GM23338 (cell line): ENCODE measurements at regions not wholly inside any gene's neighbourhood (a gene's known extent, or its start where the extent isn't known, plus 50 kb on each side); places are given as distances from the start of the nearest gene placed in this dataset.

Experiments
- ATAC-seq: fragments of 200-7000 bp; cut with Tn5 transposase; 3 replicates; pipeline ENCODE4 v1.9.1; 2020
- DNase-seq: peaks from one replicate; pipeline ENCODE4 v3.0.0-alpha.2; 2015; ENCODE audit warnings: low spot score
- H2AFZ ChIP-seq: fragments of 200-600 bp; sonication (generic); 2 replicates; pipeline ENCODE4 v1.8.0; 2016; ENCODE audit warnings: antibody characterized with exemption, mild to moderate bottlenecking, moderate library complexity
- H3F3A ChIP-seq: fragments of 200-600 bp; sonication (generic); replicated peaks from 2 replicates; pipeline ENCODE4 v1.8.0; 2017; ENCODE audit warnings: antibody characterized with exemption, mixed run types, low read depth
- H3K27ac ChIP-seq: fragments of 200-600 bp; sonication (generic); 2 replicates; pipeline ENCODE4 v1.6.1; 2016; ENCODE audit warnings: low read depth
- H3K27me3 ChIP-seq: fragments of 200-600 bp; sonication (generic); 2 replicates; pipeline ENCODE4 v1.8.0; 2016; ENCODE audit warnings: mild to moderate bottlenecking, mixed run types, moderate library complexity; ENCODE audit not compliant: insufficient read depth
- H3K36me3 ChIP-seq: fragments of 200-600 bp; sonication (generic); 2 replicates; pipeline ENCODE4 v1.8.0; 2016; ENCODE audit warnings: mild to moderate bottlenecking; ENCODE audit not compliant: insufficient read depth
- H3K4me1 ChIP-seq: fragments of 200-600 bp; sonication (generic); 2 replicates; pipeline ENCODE4 v1.8.0; 2016; ENCODE audit warnings: mild to moderate bottlenecking, moderate library complexity; ENCODE audit not compliant: insufficient read depth
- H3K4me2 ChIP-seq: fragments of 200-600 bp; sonication (generic); 2 replicates; pipeline ENCODE4 v1.7.1; 2017; ENCODE audit warnings: mixed run types
- H3K4me3 ChIP-seq: fragments of 200-600 bp; sonication (generic); 2 replicates; pipeline ENCODE4 v1.6.1; 2016; ENCODE audit warnings: mixed run types
- H3K79me2 ChIP-seq: fragments of 200-600 bp; sonication (generic); replicated peaks from 2 replicates; pipeline ENCODE4 v1.8.0; 2017; ENCODE audit warnings: mild to moderate bottlenecking; ENCODE audit not compliant: insufficient read depth
- H3K9me2 ChIP-seq: fragments of 200-600 bp; sonication (generic); 2 replicates; pipeline ENCODE4 v1.8.0; 2017; ENCODE audit not compliant: insufficient read depth
- H4K20me1 ChIP-seq: fragments of 200-600 bp; sonication (generic); replicated peaks from 2 replicates; pipeline ENCODE4 v1.8.0; 2017; ENCODE audit warnings: mild to moderate bottlenecking; ENCODE audit not compliant: insufficient read depth
- H3K27ac Mint-ChIP-seq: 2 replicates; pipeline ENCODE4 v1.8.0; 2020; ENCODE audit warnings: inconsistent platforms, mild to moderate bottlenecking, moderate library complexity, mixed read lengths
- H3K27me3 Mint-ChIP-seq: 3 replicates; pipeline ENCODE4 v1.8.0; 2022; ENCODE audit warnings: low read depth, mild to moderate bottlenecking, moderate library complexity, mixed read lengths, inconsistent platforms; ENCODE audit not compliant: insufficient read depth, poor library complexity
- H3K36me3 Mint-ChIP-seq: 3 replicates; pipeline ENCODE4 v1.8.0; 2021; ENCODE audit warnings: low read depth, mild to moderate bottlenecking, inconsistent platforms, moderate library complexity, mixed read lengths
- H3K4me1 Mint-ChIP-seq: 3 replicates; pipeline ENCODE4 v1.8.0; 2020; ENCODE audit warnings: mild to moderate bottlenecking, inconsistent platforms, mixed read lengths
- H3K4me3 Mint-ChIP-seq: 3 replicates; pipeline ENCODE4 v1.8.0; 2021; ENCODE audit warnings: moderate library complexity, mild to moderate bottlenecking, inconsistent platforms, mixed read lengths
- H3K9me3 Mint-ChIP-seq: 3 replicates; pipeline ENCODE4 v1.8.0; 2020; ENCODE audit warnings: moderate library complexity, mild to moderate bottlenecking, inconsistent platforms, mixed read lengths
- CREB1 ChIP-seq: fragments of 250-450 bp; sonication (Bioruptor Pico); IDR thresholded peaks from 2 replicates; pipeline ENCODE4 v1.5.0; 2020; ENCODE audit warnings: low read depth, mild to moderate bottlenecking, moderate library complexity
- ETS1 ChIP-seq: IDR thresholded peaks from 2 replicates; pipeline ENCODE4 v1.6.1; 2016; ENCODE audit warnings: antibody characterized with exemption
- EZH2 ChIP-seq: fragments of 200-600 bp; sonication (generic); IDR thresholded peaks from one replicate; pipeline ENCODE4 v1.8.0; 2017; ENCODE audit warnings: antibody characterized with exemption, mild to moderate bottlenecking, low read depth; ENCODE audit not compliant: unreplicated experiment
- EZH2phosphoT487 ChIP-seq: fragments of 200-600 bp; sonication (generic); IDR thresholded peaks from one replicate; pipeline ENCODE4 v1.8.1; 2018; ENCODE audit warnings: antibody characterized with exemption; ENCODE audit not compliant: unreplicated experiment
- JUNB ChIP-seq: IDR thresholded peaks from one replicate; pipeline ENCODE4 v1.6.1; 2016; ENCODE audit warnings: antibody characterized with exemption; ENCODE audit not compliant: unreplicated experiment
- NANOG ChIP-seq: IDR thresholded peaks from 2 replicates; pipeline ENCODE4 v1.6.1; 2016; ENCODE audit warnings: antibody characterized with exemption, borderline replicate concordance
- POLR2AphosphoS5 ChIP-seq: IDR thresholded peaks from 2 replicates; pipeline ENCODE4 v1.6.1; 2016; ENCODE audit warnings: antibody characterized with exemption, low read depth
- STAT1 ChIP-seq: IDR thresholded peaks from one replicate; pipeline ENCODE4 v1.6.1; 2016; ENCODE audit warnings: antibody characterized with exemption; ENCODE audit not compliant: unreplicated experiment
- ZNF114 ChIP-seq: fragments of 250-450 bp; sonication (Bioruptor Pico); IDR thresholded peaks from 2 replicates; pipeline ENCODE4 v1.5.0; 2020; ENCODE audit warnings: mild to moderate bottlenecking, moderate library complexity
- ZNF331 ChIP-seq: fragments of 250-450 bp; sonication (Bioruptor Pico); IDR thresholded peaks from 2 replicates; pipeline ENCODE4 v1.5.0; 2020; ENCODE audit warnings: low read depth, mild to moderate bottlenecking, moderate library complexity
- TF ChIP-seq, protein P1 (sequence below), 2 experiments: fragments of 200-600 bp in 1 of 2; sonication (generic) in 1 of 2; conservative IDR thresholded peaks; 2 replicates each; pipeline versions ENCODE4 v1.5.1 to v1.6.1; 2016 to 2017; ENCODE audit warnings: antibody characterized with exemption in 2 of 2, low read depth in 2 of 2, mild to moderate bottlenecking in 2 of 2, moderate library complexity in 1 of 2
- TF ChIP-seq, protein P2 (sequence below): IDR thresholded peaks from one replicate; pipeline ENCODE4 v1.6.1; 2018; ENCODE audit warnings: antibody characterized with exemption; ENCODE audit not compliant: unreplicated experiment
- TF ChIP-seq, protein P3 (sequence below): fragments of 250-450 bp; sonication (Bioruptor Pico); IDR thresholded peaks from 2 replicates; pipeline ENCODE4 v1.5.0; 2020; ENCODE audit warnings: mild to moderate bottlenecking, moderate library complexity

DNA sequence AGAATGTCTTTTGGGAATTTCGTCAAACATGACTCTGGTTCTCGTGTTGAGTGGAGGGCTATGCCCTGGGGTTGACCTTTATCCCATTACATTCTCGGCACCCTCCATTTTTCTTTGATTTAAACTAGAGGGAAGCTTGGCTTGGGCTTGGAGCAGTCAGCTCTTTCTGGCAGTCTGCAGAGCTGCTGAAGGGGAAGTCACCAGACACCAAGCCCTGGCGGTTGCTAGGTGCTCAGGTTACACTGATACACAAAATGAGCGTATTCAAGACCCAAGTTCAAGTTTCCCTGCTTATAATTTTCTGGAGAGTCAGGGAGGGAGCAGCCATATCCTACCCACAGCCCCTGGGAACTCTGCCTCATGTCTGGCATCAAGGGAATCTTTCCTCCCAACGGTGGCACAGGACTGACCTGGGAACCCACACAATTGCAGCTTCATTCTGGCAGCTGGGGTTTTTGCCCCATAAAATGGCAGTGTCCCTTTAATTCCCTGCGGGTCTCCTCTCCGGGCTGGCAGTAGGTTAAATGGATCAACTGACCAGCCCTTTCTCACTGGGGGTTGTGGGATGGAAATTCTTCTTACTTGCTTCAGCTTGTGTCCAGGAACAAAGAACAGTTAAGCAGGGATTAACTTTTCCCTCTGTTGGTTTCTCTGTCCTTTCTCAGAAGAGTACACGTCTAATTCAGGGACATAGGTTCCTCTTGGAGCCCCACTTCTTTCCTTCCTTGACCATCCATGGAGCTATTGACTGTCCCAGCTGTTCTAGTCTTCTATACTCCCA is 110.0 kb upstream of the DLG1 start (continued):
- TF ChIP-seq, protein P1, sequence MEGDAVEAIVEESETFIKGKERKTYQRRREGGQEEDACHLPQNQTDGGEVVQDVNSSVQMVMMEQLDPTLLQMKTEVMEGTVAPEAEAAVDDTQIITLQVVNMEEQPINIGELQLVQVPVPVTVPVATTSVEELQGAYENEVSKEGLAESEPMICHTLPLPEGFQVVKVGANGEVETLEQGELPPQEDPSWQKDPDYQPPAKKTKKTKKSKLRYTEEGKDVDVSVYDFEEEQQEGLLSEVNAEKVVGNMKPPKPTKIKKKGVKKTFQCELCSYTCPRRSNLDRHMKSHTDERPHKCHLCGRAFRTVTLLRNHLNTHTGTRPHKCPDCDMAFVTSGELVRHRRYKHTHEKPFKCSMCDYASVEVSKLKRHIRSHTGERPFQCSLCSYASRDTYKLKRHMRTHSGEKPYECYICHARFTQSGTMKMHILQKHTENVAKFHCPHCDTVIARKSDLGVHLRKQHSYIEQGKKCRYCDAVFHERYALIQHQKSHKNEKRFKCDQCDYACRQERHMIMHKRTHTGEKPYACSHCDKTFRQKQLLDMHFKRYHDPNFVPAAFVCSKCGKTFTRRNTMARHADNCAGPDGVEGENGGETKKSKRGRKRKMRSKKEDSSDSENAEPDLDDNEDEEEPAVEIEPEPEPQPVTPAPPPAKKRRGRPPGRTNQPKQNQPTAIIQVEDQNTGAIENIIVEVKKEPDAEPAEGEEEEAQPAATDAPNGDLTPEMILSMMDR (conservative IDR thresholded peaks at IDR 0.05; ENCODE audit: low read depth in 2 of 2): no peak

DNA sequence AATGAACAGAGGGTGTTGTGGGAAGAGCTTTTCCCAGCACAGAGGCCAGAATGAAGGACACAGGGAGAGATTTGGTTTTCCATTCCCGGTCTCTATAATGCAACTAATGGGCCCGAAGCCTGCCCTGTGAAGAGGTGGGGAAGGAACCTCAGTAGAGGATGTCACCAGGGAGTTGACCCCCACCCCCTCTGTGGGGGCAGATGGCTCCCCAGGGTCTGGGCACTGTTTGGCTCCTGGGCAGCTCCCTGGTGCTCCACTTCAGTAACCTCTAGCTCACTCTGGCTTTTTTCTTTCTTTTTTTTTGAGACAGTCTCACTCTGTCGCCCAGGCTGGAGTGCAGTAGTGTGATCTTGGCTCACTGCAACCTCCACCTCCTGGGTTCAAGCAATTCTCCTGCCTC is 109.1 kb upstream of the DLG1 start:
- Histone ChIP-seq H3F3A (no peaks in the 10 kb centered on the region), H3K4me3 (no peak overlapping the region), H3K79me2 (no peaks in the 10 kb centered on the region), H4K20me1 (no peaks in the 10 kb centered on the region), H3K36me3 (no peaks in the 10 kb centered on the region), H2AFZ (no peak overlapping the region; the same call in 1 of the 2 replicates), H3K27ac (no peak overlapping the region), H3K27me3 (no peaks in the 10 kb centered on the region), H3K4me2 (no peak overlapping the region), H3K4me1 (no peaks in the 10 kb centered on the region), H3K9me2 (no peaks in the 10 kb centered on the region)
- DNase-seq: no peak
- Mint-ChIP-seq H3K27me3 (peaks cover 8% of the 10 kb centered on the region), H3K27ac (no peak overlapping the region), H3K4me3 (no peak overlapping the region), H3K36me3 (peaks cover 24% of the 10 kb centered on the region), H3K4me1 (no peaks in the 10 kb centered on the region), H3K9me3 (peaks cover 35% of the 10 kb centered on the region)
- no peak for ATAC-seq
- TF ChIP-seq POLR2AphosphoS5: no peak
- TF ChIP-seq, protein P2, sequence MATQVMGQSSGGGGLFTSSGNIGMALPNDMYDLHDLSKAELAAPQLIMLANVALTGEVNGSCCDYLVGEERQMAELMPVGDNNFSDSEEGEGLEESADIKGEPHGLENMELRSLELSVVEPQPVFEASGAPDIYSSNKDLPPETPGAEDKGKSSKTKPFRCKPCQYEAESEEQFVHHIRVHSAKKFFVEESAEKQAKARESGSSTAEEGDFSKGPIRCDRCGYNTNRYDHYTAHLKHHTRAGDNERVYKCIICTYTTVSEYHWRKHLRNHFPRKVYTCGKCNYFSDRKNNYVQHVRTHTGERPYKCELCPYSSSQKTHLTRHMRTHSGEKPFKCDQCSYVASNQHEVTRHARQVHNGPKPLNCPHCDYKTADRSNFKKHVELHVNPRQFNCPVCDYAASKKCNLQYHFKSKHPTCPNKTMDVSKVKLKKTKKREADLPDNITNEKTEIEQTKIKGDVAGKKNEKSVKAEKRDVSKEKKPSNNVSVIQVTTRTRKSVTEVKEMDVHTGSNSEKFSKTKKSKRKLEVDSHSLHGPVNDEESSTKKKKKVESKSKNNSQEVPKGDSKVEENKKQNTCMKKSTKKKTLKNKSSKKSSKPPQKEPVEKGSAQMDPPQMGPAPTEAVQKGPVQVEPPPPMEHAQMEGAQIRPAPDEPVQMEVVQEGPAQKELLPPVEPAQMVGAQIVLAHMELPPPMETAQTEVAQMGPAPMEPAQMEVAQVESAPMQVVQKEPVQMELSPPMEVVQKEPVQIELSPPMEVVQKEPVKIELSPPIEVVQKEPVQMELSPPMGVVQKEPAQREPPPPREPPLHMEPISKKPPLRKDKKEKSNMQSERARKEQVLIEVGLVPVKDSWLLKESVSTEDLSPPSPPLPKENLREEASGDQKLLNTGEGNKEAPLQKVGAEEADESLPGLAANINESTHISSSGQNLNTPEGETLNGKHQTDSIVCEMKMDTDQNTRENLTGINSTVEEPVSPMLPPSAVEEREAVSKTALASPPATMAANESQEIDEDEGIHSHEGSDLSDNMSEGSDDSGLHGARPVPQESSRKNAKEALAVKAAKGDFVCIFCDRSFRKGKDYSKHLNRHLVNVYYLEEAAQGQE: no peak
- no peak for TF ChIP-seq CREB1 (CRISPR knock-in tag)
- no peak for TF ChIP-seq EZH2phosphoT487
- no peak for TF ChIP-seq JUNB
- TF ChIP-seq, protein P3, sequence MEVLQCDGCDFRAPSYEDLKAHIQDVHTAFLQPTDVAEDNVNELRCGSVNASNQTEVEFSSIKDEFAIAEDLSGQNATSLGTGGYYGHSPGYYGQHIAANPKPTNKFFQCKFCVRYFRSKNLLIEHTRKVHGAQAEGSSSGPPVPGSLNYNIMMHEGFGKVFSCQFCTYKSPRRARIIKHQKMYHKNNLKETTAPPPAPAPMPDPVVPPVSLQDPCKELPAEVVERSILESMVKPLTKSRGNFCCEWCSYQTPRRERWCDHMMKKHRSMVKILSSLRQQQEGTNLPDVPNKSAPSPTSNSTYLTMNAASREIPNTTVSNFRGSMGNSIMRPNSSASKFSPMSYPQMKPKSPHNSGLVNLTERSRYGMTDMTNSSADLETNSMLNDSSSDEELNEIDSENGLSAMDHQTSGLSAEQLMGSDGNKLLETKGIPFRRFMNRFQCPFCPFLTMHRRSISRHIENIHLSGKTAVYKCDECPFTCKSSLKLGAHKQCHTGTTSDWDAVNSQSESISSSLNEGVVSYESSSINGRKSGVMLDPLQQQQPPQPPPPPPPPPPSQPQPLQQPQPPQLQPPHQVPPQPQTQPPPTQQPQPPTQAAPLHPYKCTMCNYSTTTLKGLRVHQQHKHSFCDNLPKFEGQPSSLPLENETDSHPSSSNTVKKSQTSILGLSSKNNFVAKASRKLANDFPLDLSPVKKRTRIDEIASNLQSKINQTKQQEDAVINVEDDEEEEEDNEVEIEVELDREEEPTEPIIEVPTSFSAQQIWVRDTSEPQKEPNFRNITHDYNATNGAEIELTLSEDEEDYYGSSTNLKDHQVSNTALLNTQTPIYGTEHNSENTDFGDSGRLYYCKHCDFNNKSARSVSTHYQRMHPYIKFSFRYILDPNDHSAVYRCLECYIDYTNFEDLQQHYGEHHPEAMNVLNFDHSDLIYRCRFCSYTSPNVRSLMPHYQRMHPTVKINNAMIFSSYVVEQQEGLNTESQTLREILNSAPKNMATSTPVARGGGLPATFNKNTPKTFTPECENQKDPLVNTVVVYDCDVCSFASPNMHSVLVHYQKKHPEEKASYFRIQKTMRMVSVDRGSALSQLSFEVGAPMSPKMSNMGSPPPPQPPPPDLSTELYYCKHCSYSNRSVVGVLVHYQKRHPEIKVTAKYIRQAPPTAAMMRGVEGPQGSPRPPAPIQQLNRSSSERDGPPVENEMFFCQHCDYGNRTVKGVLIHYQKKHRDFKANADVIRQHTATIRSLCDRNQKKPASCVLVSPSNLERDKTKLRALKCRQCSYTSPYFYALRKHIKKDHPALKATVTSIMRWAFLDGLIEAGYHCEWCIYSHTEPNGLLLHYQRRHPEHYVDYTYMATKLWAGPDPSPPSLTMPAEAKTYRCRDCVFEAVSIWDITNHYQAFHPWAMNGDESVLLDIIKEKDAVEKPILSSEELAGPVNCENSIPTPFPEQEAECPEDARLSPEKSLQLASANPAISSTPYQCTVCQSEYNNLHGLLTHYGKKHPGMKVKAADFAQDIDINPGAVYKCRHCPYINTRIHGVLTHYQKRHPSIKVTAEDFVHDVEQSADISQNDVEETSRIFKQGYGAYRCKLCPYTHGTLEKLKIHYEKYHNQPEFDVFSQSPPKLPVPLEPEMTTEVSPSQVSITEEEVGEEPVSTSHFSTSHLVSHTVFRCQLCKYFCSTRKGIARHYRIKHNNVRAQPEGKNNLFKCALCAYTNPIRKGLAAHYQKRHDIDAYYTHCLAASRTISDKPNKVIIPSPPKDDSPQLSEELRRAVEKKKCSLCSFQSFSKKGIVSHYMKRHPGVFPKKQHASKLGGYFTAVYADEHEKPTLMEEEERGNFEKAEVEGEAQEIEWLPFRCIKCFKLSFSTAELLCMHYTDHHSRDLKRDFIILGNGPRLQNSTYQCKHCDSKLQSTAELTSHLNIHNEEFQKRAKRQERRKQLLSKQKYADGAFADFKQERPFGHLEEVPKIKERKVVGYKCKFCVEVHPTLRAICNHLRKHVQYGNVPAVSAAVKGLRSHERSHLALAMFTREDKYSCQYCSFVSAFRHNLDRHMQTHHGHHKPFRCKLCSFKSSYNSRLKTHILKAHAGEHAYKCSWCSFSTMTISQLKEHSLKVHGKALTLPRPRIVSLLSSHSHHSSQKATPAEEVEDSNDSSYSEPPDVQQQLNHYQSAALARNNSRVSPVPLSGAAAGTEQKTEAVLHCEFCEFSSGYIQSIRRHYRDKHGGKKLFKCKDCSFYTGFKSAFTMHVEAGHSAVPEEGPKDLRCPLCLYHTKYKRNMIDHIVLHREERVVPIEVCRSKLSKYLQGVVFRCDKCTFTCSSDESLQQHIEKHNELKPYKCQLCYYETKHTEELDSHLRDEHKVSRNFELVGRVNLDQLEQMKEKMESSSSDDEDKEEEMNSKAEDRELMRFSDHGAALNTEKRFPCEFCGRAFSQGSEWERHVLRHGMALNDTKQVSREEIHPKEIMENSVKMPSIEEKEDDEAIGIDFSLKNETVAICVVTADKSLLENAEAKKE: no peak
- no peak for TF ChIP-seq ETS1
- TF ChIP-seq ZNF331 (CRISPR knock-in tag): no peak
- no peak for TF ChIP-seq STAT1
- no peak for TF ChIP-seq EZH2
- no peak for TF ChIP-seq NANOG
- no peak for TF ChIP-seq ZNF114
